ENCODE measurements at regions not wholly inside any gene's neighbourhood (a gene's known extent, or its start where the extent isn't known, plus 50 kb on each side); places are given as distances from the start of the nearest gene placed in this dataset.

DNA sequence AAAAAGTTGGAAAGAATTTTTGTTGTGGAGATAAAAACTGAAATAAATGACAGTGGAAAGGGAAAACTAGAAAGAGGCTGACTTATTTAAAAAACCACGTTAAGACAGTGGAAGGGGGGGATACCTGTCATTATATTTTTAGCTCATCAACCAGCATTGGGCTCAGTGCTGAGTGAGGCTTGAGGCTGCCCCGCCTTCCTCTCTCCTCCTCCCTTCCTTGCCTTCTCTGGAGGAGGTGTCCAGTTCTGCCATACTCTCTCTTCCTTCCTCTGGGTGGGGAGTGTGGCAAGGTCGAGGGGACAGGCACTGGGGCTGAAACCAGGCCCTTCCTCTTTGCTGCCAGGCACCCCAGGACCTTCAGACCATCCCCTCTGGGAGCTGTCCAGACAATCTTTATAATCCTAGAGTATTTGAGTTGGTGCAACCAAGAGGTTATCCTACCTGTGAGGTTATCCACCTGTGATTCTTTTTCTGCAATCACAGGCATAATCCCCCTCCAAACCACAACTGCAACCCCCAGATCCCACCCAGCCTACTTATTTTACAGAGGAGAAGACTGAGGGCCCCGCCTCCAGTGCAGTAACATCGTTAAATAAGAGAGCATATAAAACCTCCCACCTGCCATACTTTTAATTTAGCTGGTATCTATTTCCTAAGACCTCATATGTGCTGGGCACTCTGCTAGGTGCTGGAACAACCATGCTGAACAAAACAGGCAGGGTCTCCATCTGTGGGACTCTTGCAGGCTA, 578.5 kb downstream of the BUD13 start:
- TF ChIP-seq, protein P1, sequence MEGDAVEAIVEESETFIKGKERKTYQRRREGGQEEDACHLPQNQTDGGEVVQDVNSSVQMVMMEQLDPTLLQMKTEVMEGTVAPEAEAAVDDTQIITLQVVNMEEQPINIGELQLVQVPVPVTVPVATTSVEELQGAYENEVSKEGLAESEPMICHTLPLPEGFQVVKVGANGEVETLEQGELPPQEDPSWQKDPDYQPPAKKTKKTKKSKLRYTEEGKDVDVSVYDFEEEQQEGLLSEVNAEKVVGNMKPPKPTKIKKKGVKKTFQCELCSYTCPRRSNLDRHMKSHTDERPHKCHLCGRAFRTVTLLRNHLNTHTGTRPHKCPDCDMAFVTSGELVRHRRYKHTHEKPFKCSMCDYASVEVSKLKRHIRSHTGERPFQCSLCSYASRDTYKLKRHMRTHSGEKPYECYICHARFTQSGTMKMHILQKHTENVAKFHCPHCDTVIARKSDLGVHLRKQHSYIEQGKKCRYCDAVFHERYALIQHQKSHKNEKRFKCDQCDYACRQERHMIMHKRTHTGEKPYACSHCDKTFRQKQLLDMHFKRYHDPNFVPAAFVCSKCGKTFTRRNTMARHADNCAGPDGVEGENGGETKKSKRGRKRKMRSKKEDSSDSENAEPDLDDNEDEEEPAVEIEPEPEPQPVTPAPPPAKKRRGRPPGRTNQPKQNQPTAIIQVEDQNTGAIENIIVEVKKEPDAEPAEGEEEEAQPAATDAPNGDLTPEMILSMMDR (IDR thresholded peaks at IDR 0.05) = no peak
- TF ChIP-seq POLR2A (IDR thresholded peaks at IDR 0.05) = no peak
- no peak for TF ChIP-seq POLR2AphosphoS5 (IDR thresholded peaks at IDR 0.05)

Measured in prostate gland (tissue), 2 donors.